HEK293 (cell line): ENCODE measurements at regions not wholly inside any gene's neighbourhood (a gene's known extent, or its start where the extent isn't known, plus 50 kb on each side); places are given as distances from the start of the nearest gene placed in this dataset.

Source experiments
- ZNF561 ChIP-seq: fragments of 450-650 bp; IDR thresholded peaks from 2 replicates; pipeline ENCODE4 v1.5.1; 2018; ENCODE audit warnings: missing biosample characterization, missing genetic modification characterization, borderline replicate concordance
- ZNF626 ChIP-seq: fragments of 450-650 bp; sonication (Bioruptor Pico); formaldehyde crosslinking; IDR thresholded peaks from 2 replicates; pipeline ENCODE4 v1.5.1; 2018; ENCODE audit warnings: missing biosample characterization, missing genetic modification characterization, inconsistent platforms
- TF ChIP-seq, protein P1 (sequence below): fragments of 450-650 bp; formaldehyde crosslinking; IDR thresholded peaks from 2 replicates; pipeline ENCODE4 v1.5.1; 2016; ENCODE audit warnings: missing biosample characterization, missing genetic modification characterization
- TF ChIP-seq, protein P2 (sequence below): fragments of 450-650 bp; IDR thresholded peaks from 2 replicates; pipeline ENCODE4 v1.5.1; 2018; ENCODE audit warnings: missing biosample characterization, mild to moderate bottlenecking, missing genetic modification characterization
- TF ChIP-seq, protein P3 (sequence below): fragments of 450-650 bp; formaldehyde crosslinking; IDR thresholded peaks from 2 replicates; pipeline ENCODE4 v1.5.1; 2016; ENCODE audit warnings: missing biosample characterization, missing genetic modification characterization
- TF ChIP-seq, protein P4 (sequence below): fragments of 450-650 bp; formaldehyde crosslinking; IDR thresholded peaks from 2 replicates; pipeline ENCODE4 v1.5.1; 2016; ENCODE audit warnings: missing biosample characterization, missing genetic modification characterization

DNA sequence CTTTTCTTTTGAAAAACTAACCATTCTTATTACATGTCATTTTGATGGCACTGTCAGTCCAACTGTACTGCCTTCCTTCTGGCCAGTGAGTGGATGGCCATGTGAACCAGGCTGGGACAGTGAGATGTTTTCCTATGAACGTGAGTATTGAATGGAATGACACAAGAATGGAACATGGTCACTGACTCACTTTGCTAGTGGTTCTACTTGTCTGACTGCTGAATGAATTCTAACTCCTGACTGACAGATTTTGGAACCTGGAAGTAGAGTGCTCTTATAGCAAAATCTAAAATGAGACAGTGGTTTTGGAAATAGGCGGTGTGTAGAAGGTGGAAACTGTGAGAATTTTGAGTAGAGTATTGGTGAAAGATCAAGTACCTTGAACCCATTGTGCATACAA is 606.9 kb upstream of the KCNMB2 start:
- TF ChIP-seq, protein P1, sequence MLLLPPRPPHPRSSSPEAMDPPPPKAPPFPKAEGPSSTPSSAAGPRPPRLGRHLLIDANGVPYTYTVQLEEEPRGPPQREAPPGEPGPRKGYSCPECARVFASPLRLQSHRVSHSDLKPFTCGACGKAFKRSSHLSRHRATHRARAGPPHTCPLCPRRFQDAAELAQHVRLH (tag by site-specific recombination) = no peak
- TF ChIP-seq, protein P2, sequence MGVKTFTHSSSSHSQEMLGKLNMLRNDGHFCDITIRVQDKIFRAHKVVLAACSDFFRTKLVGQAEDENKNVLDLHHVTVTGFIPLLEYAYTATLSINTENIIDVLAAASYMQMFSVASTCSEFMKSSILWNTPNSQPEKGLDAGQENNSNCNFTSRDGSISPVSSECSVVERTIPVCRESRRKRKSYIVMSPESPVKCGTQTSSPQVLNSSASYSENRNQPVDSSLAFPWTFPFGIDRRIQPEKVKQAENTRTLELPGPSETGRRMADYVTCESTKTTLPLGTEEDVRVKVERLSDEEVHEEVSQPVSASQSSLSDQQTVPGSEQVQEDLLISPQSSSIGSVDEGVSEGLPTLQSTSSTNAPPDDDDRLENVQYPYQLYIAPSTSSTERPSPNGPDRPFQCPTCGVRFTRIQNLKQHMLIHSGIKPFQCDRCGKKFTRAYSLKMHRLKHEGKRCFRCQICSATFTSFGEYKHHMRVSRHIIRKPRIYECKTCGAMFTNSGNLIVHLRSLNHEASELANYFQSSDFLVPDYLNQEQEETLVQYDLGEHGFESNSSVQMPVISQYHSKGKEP (tag by site-specific recombination) = no peak
- TF ChIP-seq, protein P3, sequence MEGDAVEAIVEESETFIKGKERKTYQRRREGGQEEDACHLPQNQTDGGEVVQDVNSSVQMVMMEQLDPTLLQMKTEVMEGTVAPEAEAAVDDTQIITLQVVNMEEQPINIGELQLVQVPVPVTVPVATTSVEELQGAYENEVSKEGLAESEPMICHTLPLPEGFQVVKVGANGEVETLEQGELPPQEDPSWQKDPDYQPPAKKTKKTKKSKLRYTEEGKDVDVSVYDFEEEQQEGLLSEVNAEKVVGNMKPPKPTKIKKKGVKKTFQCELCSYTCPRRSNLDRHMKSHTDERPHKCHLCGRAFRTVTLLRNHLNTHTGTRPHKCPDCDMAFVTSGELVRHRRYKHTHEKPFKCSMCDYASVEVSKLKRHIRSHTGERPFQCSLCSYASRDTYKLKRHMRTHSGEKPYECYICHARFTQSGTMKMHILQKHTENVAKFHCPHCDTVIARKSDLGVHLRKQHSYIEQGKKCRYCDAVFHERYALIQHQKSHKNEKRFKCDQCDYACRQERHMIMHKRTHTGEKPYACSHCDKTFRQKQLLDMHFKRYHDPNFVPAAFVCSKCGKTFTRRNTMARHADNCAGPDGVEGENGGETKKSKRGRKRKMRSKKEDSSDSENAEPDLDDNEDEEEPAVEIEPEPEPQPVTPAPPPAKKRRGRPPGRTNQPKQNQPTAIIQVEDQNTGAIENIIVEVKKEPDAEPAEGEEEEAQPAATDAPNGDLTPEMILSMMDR (tag by site-specific recombination) = no peak
- TF ChIP-seq ZNF626 (tag by site-specific recombination) (no peak), ZNF561 (tag by site-specific recombination) (no peak)
- TF ChIP-seq, protein P4, sequence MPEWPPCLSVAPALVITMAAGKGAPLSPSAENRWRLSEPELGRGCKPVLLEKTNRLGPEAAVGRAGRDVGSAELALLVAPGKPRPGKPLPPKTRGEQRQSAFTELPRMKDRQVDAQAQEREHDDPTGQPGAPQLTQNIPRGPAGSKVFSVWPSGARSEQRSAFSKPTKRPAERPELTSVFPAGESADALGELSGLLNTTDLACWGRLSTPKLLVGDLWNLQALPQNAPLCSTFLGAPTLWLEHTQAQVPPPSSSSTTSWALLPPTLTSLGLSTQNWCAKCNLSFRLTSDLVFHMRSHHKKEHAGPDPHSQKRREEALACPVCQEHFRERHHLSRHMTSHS = no peak
